ENCODE measurements at regions not wholly inside any gene's neighbourhood (a gene's known extent, or its start where the extent isn't known, plus 50 kb on each side); places are given as distances from the start of the nearest gene placed in this dataset.

DNA sequence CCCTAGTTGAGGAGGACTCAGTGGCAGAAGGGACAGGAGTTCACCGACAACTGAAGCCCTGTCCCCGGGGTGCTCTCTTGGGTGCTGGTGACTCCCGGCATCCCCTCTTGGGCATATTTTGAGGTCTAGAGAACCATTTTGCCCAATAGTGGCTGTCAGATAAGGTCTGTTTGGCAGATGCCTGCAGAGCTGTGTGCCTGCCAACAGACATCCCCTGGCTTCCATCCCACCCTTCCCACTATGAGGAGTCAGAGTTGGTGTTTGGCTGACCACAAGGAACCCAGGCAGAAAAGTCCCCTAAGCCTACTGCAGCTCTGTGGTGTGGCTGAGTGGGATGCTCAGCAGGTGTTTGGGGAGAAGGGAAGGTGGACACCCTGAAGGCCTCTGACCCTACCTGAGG is 207.0 kb downstream of the AUH start:
- no peak overlapping the region for H2AK5ac ChIP-seq (ENCODE audit: low read depth, low read length)
- TF ChIP-seq FOSL1 (IDR thresholded peaks at IDR 0.05; ENCODE audit: insufficient read depth, low read depth, low read length): no peak
- no peak for TF ChIP-seq TEAD4 (IDR thresholded peaks at IDR 0.05; ENCODE audit: low read depth, low read length)
- no peak for TF ChIP-seq RNF2 (IDR thresholded peaks at IDR 0.05; ENCODE audit: borderline replicate concordance, low read depth, low read length, missing control alignments, poor library complexity, severe bottlenecking)
- TF ChIP-seq HDAC2 (IDR thresholded peaks at IDR 0.05; ENCODE audit: borderline replicate concordance in 1 of 2, low read depth in 2 of 2, low read length in 2 of 2): no peak
- no peak for TF ChIP-seq NANOG (IDR thresholded peaks at IDR 0.05; ENCODE audit: insufficient read depth, low read depth, low read length, poor library complexity, severe bottlenecking)
- no peak for TF ChIP-seq KDM5A (IDR thresholded peaks at IDR 0.05; ENCODE audit: low read length)
- no peak for TF ChIP-seq POLR2AphosphoS5 (IDR thresholded peaks at IDR 0.05; ENCODE audit: low read depth, low read length)
- TF ChIP-seq KDM1A (IDR thresholded peaks at IDR 0.05; ENCODE audit: borderline replicate concordance, low read length): no peak
- TF ChIP-seq RAD21 (IDR thresholded peaks at IDR 0.05 in 1 of 2, conservative IDR thresholded peaks at IDR 0.05 in 1 of 2; ENCODE audit: low read depth in 2 of 2, low read length in 2 of 2): no peak
- TF ChIP-seq, protein P1, sequence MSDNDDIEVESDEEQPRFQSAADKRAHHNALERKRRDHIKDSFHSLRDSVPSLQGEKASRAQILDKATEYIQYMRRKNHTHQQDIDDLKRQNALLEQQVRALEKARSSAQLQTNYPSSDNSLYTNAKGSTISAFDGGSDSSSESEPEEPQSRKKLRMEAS (IDR thresholded peaks at IDR 0.05): no peak
- TF ChIP-seq BACH1 (IDR thresholded peaks at IDR 0.05; ENCODE audit: low read length): no peak
- no peak overlapping the region for H4K5ac ChIP-seq (ENCODE audit: insufficient read length, low read depth, low read length)
- H3K79me1 ChIP-seq (ENCODE audit: low read depth, low read length): no peaks in the 10 kb centered on the region
- no peak overlapping the region for H3K4me3 ChIP-seq (ENCODE audit: extremely low read depth in 1 of 4, insufficient read depth in 2 of 4, low read depth in 3 of 4, low read length in 4 of 4)
- H3K23ac ChIP-seq (ENCODE audit: insufficient read length): no peak overlapping the region
- H2AFZ ChIP-seq (ENCODE audit: low read length): no peak overlapping the region
- WGBS, 2 experiments (ENCODE audit: extremely low coverage in 1 of 2, insufficient coverage in 1 of 2, insufficient read length in 1 of 2, insufficient replicate concordance in 2 of 2, low coverage in 1 of 2, low lambda C conversion rate in 2 of 2, missing lambda C conversion rate in 1 of 2): 80% methylated on average over 3 of the region's 3 CpGs; no CpG with 5 or more reads in 1 of the 2 experiments
- H3K9me3 ChIP-seq (ENCODE audit: insufficient read depth in 2 of 2, low read depth in 1 of 2, low read length in 1 of 2): peaks cover 15 to 17% of the 10 kb centered on the region in 2 experiments
- ChIA-PET POLR2A (ENCODE audit: partially characterized antibody) (interaction anchor here (1.2 kb wide), 1 partner anchor 37 kb away, joined by 3 read pairs; no protein-coding TSS in a partner anchor), CTCF (ENCODE audit: partially characterized antibody) (no interaction called here)
- H2BK5ac ChIP-seq (ENCODE audit: low read depth, low read length): no peak overlapping the region
- no peak overlapping the region for H4K91ac ChIP-seq (replicated peaks; ENCODE audit: insufficient read length, low read length)
- H3K36me3 ChIP-seq (ENCODE audit: control insufficient read depth in 2 of 4, insufficient read depth in 4 of 4, low read length in 3 of 4): no peaks in the 10 kb centered on the region
- H4K8ac ChIP-seq (ENCODE audit: extremely low read depth, insufficient read depth, low read length): no peak overlapping the region
- no peak overlapping the region for H3K4ac ChIP-seq (replicated peaks; ENCODE audit: insufficient read length, low read depth, low read length)
- peaks cover 2% of the 10 kb centered on the region; the same call in 1 of the 2 replicates for H3K23me2 ChIP-seq (ENCODE audit: low read depth, low read length)
- no peaks in the 10 kb centered on the region for H3K79me2 ChIP-seq (ENCODE audit: control insufficient read depth in 1 of 2, insufficient read depth in 2 of 2, low read length in 2 of 2)
- H3K9ac ChIP-seq (replicated peaks in 1 of 4; ENCODE audit: extremely low read depth in 1 of 4, low read depth in 3 of 4, low read length in 3 of 4): no peak overlapping the region
- H2BK20ac ChIP-seq (ENCODE audit: low read length): no peak overlapping the region
- no peaks in the 10 kb centered on the region; a peak in 1 of 7 replicates for H3K27me3 ChIP-seq (replicated peaks in 1 of 4; ENCODE audit: control insufficient read depth in 3 of 4, extremely low read depth in 1 of 4, insufficient read depth in 3 of 4, low read length in 3 of 4)
- FAIRE-seq: no peak
- H3K27ac ChIP-seq (ENCODE audit: low read depth, low read length): no peak overlapping the region
- no peak overlapping the region for H2BK12ac ChIP-seq (ENCODE audit: low read depth, low read length)
- no peak overlapping the region for H2BK15ac ChIP-seq (ENCODE audit: low read length)
- no peak overlapping the region for H3K4me2 ChIP-seq (ENCODE audit: insufficient read depth in 1 of 2, low read depth in 2 of 2, low read length in 2 of 2)
- DNase-seq (ENCODE audit: low read depth in 1 of 2, low spot score in 2 of 2): no peak
- peaks cover 0 to 3% (median 1%) of the 10 kb centered on the region in 4 experiments; a peak in 3 of 7 replicates for H3K4me1 ChIP-seq (replicated peaks in 1 of 4; ENCODE audit: control insufficient read depth in 3 of 4, insufficient read depth in 4 of 4, low read length in 3 of 4)
- no peak overlapping the region for H3K56ac ChIP-seq (replicated peaks; ENCODE audit: insufficient read length, low read depth, low read length)
- no peak overlapping the region for H3K18ac ChIP-seq (ENCODE audit: extremely low read depth, low read length)
- no peaks in the 10 kb centered on the region for H4K20me1 ChIP-seq (replicated peaks in 1 of 2; ENCODE audit: control insufficient read depth in 1 of 2, insufficient read depth in 2 of 2, low read length in 2 of 2)
- no peak overlapping the region for H3K14ac ChIP-seq (ENCODE audit: insufficient read length)
- no peak overlapping the region for H2BK120ac ChIP-seq (replicated peaks; ENCODE audit: low read depth, low read length)
